GM12873 (cell line): ENCODE measurements at regions not wholly inside any gene's neighbourhood (a gene's known extent, or its start where the extent isn't known, plus 50 kb on each side); places are given as distances from the start of the nearest gene placed in this dataset.

Experiments used
- TF ChIP-seq, protein P1 (sequence below): IDR thresholded peaks from 2 replicates; pipeline ENCODE4 v1.5.1; 2012; ENCODE audit warnings: low read depth, mild to moderate bottlenecking, moderate library complexity, low read length, control low read depth; ENCODE audit not compliant: insufficient read depth; ENCODE audit errors: missing control alignments

DNA sequence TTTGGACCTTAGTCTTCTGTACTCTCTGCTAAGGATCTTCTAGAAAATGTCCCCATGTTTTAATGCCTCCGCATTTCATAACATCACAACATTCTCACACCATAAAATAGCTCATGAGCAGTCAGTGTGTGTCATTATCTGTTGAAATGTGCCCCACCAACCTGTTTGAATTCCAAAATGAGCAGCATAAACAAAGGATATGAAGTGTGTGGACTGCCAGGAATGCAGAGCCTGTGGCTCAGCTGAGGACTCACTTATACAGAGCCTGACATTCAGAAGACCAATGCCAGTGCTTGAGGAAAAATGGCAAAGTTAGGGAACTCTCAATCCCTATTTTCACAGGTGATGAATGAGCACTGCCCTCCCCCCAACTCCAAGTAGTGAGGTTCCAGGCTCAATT, 621.4 kb downstream of the POM121L12 start:
- TF ChIP-seq, protein P1, sequence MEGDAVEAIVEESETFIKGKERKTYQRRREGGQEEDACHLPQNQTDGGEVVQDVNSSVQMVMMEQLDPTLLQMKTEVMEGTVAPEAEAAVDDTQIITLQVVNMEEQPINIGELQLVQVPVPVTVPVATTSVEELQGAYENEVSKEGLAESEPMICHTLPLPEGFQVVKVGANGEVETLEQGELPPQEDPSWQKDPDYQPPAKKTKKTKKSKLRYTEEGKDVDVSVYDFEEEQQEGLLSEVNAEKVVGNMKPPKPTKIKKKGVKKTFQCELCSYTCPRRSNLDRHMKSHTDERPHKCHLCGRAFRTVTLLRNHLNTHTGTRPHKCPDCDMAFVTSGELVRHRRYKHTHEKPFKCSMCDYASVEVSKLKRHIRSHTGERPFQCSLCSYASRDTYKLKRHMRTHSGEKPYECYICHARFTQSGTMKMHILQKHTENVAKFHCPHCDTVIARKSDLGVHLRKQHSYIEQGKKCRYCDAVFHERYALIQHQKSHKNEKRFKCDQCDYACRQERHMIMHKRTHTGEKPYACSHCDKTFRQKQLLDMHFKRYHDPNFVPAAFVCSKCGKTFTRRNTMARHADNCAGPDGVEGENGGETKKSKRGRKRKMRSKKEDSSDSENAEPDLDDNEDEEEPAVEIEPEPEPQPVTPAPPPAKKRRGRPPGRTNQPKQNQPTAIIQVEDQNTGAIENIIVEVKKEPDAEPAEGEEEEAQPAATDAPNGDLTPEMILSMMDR, result no peak

DNA sequence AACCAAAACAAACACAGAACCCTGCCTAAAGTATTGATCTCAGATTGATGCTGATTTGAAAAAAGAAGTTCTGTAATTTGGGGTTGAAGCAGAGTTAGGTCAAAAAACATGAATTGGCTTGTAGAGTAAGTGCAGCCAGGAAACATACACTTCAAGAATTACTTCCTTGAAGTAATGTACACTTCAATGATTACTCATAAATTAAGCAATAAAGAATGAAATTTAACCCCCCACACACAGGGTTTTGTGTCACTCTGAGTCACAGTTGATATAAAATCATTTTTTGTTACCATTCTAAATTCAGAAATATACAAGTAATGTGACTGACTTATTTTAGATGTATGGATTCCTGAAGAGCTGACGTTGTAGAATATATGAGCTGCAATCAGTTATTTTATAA, 622.2 kb downstream of the POM121L12 start:
- TF ChIP-seq, protein P1, result no peak

DNA sequence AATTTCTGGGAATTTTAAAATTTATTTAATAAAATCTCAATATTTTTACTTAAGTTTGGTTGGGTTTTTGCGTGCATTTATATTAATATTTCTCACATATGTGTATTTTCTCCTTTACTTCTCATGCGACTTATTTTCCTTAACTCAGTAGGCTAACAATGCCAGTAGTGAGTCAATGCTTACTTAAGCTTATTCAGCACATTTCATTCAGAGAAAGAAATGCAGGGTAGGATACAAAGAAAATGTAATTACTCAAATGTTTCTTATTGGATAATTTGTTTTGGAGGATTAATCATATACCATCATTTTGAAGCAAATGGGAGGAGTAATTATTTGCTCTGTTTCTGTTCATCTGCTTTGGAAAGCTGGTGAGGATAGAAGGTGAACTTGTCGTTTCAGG, 623.5 kb downstream of the POM121L12 start:
- TF ChIP-seq, protein P1, result no peak

DNA sequence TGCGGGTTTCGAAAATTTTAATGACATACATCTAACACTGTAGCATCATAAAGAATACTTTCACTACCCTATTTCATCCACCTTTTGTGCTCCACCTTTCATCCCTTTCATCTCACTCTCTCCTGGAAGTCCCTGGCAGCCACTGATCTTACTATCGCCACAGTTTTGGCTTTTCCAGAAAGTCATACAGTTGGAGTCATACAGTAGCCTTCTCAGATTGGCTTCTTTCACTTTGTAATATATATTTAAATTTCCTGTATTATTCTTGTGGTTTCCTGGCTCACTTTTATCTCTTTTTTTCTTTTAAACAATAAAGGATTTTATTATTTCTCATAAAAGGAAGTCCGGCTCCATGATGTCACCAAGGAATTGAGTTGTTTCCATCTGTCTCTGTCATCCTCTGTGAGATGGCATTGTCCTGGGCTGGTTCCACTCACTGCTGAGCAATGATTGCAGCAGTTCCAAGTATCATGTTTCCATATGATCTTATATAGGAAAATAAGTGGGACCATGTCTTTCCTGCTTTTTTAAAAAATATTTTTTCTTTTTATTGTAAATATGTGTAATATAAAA, 626.3 kb downstream of the POM121L12 start:
- TF ChIP-seq, protein P1, result no peak

DNA sequence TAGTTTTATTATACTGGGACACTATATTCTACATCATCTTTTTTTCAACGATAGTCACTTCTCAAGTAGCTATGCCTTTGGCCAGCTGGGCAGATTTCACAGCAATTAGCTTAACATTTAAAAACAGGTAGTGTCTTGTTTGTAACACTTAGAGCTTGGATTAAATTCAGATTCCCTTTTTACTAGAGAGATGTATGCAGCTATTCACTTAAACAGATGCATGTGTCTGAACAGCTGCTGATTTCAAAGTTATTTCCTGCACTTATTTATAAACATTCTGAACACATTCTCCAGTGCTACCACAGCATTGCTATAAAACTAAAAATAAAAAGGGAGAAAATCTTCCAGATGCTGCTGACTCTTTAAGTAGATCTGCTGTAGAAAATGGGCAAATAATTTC, 637.2 kb downstream of the POM121L12 start:
- TF ChIP-seq, protein P1, result no peak

DNA sequence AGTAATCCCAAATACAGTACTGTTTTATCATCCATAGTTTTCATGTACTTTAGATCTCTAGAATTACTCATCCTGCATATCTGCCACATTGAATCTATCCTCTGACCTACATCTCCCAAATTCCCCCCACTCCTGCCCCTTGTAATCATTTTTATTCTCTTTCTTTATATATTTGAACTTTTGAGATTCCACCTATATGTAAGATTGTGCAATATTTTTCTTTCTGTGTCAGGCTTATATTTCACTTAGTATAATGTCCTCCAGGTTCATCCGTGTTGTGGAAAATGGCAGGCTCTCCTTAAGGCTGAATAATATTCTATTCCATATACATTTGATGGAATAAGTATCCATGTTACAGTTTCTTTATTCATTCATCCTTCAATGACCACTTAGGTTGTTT, 640.4 kb downstream of the POM121L12 start:
- TF ChIP-seq, protein P1, result no peak

DNA sequence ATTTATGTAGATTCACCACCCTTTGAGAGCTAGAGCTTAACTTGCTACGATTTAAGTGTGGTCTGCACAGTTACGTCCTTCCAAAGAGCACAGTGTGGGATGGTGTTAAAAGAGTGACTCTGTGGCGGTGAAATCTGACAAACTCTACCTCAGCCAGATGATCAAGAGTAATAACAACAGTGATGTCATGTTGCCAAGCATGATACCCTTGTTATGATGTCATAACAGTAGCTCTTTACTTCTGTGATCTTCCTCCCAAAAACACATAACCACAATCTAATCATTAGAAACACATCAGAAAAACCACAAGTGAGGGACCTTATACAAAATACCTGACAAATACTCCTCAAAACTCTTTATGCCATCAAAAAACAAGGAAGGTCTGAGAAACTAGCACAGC, 649.3 kb downstream of the POM121L12 start:
- TF ChIP-seq, protein P1, result no peak
